NCI-H2227 (cell line): ENCODE measurements at regions not wholly inside any gene's neighbourhood (a gene's known extent, or its start where the extent isn't known, plus 50 kb on each side); places are given as distances from the start of the nearest gene placed in this dataset.
"Not testable (repeated sequence)": the region's sequence is repeated elsewhere in the genome, so short reads cannot be mapped to it uniquely, and the experiment has no call there.

Source experiments
- DNase-seq: peaks from one replicate; lab custom pipeline; 2025; ENCODE audit not compliant: unreplicated experiment; lab: John Stamatoyannopoulos, UW

GRCh38 chr13:44052780-44053184 is 173.1 kb downstream of the LACC1 start:
- DNase-seq, result peak; percentile 25

GRCh38 chr13:44053208-44053607 is 173.5 kb downstream of the LACC1 start:
- no peak for DNase-seq

DNA sequence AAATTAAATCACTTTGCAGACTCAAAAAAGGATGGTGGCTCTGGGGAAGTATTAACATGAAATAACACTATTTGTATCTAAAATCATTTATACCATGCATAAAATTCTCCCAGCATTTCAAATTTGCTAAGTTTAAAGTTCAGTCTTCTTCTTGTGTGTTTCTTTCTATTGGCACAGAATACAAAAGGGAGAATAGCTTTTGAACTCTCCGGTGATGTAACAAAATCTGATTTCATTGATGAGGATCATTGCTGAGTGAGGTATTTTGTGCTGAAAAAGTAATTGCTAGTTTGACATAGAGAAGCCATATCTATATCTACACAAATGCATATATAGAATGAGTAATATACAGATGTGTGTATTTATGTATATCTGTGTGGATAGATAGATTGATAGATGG is 174.8 kb downstream of the LACC1 start:
- DNase-seq, result no peak

DNA sequence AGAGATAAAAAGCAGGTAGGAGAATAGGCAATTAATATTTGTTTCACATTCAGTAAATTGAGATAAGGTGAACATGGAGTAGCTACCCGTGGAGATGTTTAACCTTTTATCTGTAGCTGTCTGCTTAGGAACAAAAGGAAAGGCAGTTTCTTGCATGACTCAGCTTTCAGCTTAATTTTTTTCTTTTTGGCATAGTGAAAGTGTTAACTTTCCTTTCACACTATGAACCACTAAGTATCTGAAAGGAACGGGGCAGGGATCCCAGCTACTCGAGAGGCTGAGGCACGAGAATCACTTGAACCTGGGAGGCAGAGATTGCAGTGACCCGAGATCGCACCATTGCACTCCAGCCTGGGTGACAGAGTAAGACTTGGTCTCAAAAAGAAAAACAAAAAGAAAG is 176.0 kb downstream of the LACC1 start:
- not testable (repeated sequence) for DNase-seq

GRCh38 chr13:44058067-44058466 is 178.4 kb downstream of the LACC1 start:
- DNase-seq, result no peak

DNA sequence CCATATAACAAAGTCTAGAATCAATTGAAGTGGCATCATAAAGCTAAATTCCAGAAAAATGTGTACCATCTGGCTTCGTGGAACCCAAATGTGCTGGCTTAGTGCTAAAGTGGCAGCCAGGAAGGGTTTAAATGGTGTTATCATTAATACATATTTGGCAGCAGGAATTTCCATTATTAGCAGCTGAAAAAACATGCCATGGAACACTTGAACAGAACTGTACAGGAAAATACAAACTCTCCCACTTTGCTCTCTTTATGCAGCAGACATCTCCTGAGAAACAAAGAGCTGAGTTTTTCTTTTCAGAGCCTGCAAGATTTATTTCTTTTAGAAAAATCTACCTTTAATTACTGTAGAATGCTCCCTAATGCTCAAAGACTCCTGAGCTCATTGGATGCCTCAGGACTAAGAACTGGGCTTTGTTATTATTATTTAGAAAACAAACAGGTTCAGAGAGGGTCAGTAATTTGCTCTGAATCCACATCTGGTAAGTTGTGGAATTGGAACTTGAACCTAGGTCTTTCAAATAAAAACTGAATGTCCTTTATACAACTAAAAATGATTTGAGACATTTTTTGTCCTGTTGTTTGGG is 179.0 kb downstream of the LACC1 start:
- no peak for DNase-seq

- no peak for DNase-seq
Measured at GRCh38 chr13:44061876-44062275, 182.2 kb downstream of the LACC1 start.

GRCh38 chr13:44063467-44063866 is 183.8 kb downstream of the LACC1 start:
- no peak for DNase-seq

- DNase-seq, result no peak
Measured at GRCh38 chr13:44063881-44064280, 184.2 kb downstream of the LACC1 start.

DNA sequence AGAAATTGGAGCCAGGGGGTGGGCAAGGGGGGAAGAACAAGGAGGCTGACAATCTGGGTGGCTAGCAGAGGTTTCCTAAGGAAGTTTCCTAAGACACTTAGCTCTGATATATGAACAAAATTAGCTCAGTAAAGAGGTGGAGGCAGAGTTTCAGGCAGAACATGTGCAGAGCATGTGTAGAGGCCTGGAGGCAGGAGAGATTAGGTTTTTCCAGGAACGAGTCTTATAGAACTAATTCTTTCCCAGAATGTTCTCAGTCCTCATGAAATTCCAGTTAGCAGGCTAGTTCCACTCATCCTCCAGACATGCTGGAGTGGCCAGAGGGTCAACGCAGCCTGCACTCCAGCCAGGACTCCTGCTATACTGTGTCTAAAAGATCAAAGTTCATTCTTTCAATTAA is 184.7 kb downstream of the LACC1 start:
- DNase-seq, result no peak

DNA sequence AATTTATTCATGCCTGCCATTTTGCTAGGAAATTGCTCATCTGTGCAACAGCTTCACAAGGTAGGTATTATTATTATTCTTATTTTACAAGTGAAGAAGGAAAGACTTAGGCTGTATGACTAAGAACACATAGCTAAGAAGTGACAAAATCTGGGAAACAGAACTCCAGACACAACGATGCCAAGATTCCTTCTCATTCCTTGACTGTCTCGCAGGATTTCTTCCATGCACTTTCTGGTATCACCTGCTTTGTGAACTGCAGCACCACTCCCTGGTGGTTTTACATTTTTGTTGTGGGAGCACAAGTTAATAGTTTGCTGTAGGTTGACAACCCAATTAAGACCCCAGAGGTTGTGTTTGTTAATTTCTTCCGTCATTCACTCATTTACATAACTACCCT is 188.5 kb downstream of the LACC1 start:
- no peak for DNase-seq

GRCh38 chr13:44068737-44069136 is 189.0 kb downstream of the LACC1 start:
- no peak for DNase-seq

- DNase-seq, result no peak
Measured at GRCh38 chr13:44072536-44072935, 192.8 kb downstream of the LACC1 start.

- DNase-seq, result peak; percentile 12
Measured at GRCh38 chr13:44074611-44075010, 194.9 kb downstream of the LACC1 start.

GRCh38 chr13:44075113-44075512 is 195.4 kb downstream of the LACC1 start:
- no peak for DNase-seq

DNA sequence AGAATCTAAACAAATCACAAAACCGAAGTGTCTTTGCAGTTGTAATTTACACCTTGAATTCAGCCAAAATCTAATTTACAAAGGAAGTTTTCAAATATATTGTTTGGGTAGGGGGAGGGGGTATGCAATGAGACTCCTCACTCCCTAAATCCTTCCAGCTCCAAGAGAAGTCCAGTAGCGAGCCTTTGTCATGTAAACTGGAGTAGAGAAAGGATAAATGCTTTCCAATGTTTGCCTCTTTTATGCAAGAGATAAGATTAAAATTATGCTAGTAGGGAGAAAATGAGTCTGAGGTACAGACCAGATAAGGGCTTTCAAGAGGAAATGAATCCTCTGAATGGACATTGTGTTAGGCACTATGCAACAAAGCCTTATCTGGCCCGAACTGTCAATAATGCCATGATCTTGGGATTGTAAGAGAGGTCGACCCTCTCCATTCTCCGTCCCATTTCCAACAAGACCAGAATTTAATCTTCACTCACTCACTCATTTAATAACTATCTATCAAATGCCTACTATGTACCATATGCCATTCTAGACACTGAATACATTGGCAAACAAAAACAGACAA is 199.2 kb downstream of the LACC1 start:
- DNase-seq, result no peak

DNA sequence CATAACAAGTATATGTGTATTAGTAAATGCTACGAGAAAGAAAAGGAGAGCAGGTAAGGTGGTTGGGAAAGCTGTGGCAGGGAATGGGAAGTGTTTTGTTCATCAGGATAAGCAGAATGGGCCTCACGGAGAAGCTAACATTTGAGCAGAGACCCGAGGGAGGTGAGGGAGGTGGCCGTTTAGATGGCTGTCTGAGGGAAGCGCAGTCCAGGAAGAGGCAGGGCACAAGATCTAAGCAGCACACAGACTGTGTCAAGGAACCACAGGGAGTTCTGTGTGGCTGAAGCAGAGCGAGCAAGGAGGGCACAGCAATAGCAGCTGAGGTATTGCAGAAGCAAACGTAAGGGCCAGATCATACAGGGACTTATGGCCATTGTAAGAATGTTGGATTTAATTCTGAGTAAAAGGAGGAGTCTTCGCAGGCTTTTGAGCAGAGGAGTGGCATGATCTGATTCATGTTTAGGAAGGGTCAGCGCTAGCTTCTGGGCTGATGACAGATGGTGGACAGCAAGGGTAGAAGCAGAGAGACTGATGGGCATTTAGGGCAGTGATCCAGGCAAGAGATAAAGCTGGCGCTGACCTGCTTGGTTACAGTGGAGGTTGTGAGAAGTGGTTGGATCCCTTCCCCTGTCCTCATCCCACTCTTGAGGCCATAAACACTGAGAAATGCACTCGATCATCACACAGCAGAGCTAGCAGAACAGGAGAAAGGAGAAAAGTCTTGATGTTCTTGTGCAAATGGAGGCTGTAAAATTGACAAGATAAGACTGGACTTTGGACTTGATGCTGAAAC is 199.9 kb downstream of the LACC1 start:
- no peak for DNase-seq

DNA sequence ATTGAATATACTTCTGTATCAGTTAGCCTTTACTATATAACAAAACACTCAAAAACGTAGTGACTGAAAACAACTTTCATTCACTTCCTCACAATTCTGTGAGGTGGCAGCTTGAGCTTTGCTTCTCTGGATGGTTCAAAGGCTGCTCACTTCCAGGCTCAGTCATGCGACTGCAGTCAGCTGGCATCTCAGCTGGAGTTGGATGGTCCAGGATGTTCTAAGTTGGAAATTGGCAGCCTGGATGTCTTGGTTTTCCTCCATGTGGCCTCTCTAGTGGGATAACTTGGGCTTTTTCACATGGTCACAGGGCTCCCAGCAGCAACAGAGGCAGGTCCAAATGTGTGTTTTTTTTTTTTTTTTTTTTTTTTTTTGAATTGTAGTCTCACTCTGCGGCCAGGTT is 204.4 kb downstream of the LACC1 start:
- DNase-seq, result no peak

GRCh38 chr13:44086389-44086788 is 206.7 kb downstream of the LACC1 start:
- no peak for DNase-seq

DNA sequence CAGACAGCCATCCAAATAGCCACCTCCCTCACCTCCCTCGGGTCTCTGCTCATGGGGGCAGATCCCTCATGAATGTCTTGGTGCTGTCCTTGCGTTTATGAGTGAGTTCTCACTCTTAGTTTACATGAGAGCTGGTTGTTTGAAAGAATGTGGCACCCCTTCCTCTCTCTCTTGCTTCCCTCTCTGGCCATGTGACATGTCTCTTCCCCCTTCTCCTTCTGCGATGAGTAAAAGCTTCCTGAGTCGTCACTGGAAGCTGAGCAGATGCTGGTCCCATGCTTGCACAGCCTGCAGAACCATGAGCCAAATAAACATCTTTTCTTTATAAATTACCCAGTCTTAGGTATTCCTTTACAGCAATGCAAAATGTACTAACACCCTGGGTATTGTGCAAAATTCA is 208.7 kb downstream of the LACC1 start:
- no peak for DNase-seq

DNA sequence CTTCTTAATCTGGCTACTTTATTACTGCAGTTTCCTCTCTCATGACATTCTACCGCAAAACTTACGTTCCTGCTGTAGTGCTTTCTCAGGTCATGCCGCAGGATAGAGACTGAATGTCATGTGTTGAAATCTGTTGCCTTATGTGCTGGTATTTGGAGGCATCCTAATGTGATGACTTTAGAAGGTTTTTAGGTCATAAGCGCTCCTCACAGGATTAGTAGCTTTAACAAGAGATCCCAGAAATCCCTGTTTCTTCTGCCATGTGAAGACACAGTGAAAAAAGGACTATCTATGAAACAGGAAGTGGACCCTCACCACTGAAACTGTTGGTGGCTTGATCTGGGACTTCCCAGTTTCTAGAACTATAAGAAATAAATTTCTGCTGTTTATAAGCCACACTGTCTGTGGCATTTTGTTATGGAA is 209.3 kb downstream of the LACC1 start:
- no peak for DNase-seq

DNA sequence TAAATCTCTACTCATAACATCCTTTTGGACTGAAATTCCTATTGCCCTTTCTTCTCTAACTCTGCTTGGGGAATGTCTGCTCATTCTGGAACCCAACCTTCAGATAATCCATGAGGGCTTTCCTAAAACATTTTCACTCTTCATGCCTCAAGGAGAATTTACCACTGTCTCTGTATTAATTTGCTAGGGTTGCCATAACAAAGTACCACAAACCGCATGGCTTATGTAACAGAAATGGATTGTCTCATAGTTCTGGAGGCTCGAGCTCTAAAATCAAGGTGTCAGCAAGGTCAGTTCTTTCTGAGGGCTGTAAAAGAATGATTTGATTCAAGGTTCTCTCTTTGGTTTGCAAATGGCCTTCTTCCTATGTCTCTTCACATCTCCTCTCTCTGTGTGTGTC is 209.7 kb downstream of the LACC1 start:
- no peak for DNase-seq
